K562 (cell line): ENCODE measurements at regions not wholly inside any gene's neighbourhood (a gene's known extent, or its start where the extent isn't known, plus 50 kb on each side); places are given as distances from the start of the nearest gene placed in this dataset.

Experiments used
- ATAC-seq: fragments of 200-7000 bp; cut with Tn5 transposase; 3 replicates; pipeline ENCODE4 v1.9.1; 2020; ENCODE audit warnings: moderate library complexity
- BruUV-seq: library from RNA; stranded (reverse); fragments of 400-500 nt; replicated peaks from 2 replicates; lab custom pipeline; 2021; lab: Mats Ljungman, UMichigan
- CTCF ChIA-PET: fragments of 300-600 bp; formaldehyde crosslinking; extraction: SDS; loops from one replicate; lab custom pipeline; 2021; ENCODE audit warnings: low intra/inter-chr PET ratio; lab: Yijun Ruan, JAX
- POLR2A ChIA-PET: fragments of 300-600, 350-650 bp; sonication (Branson Sonifier 250); formaldehyde crosslinking; extraction: SDS; loops from one replicate; lab custom pipeline; 2021; ENCODE audit warnings: antibody characterized with exemption, inconsistent platforms; lab: Yijun Ruan, JAX
- DNase-seq, 4 experiments: peaks; one replicate each; pipeline versions ENCODE4 v3.0.0 to v3.0.0-alpha.2; 2011 to 2018; ENCODE audit warnings: low spot score in 3 of 4, mixed read lengths in 3 of 4; ENCODE audit errors: extremely low read depth in 1 of 4
- FAIRE-seq: peaks from 2 replicates; lab custom pipeline; 2011; peaks lifted over from hg19 to GRCh38; lab: Jason Lieb, UNC
- H2AFZ ChIP-seq: 2 replicates; pipeline ENCODE4 v1.6.0; 2011; ENCODE audit warnings: low read depth, low read length, control low read depth, inconsistent platforms
- H3K27ac ChIP-seq: fragments of 200-600 bp; 3 replicates; pipeline ENCODE4 v1.8.0; 2011; ENCODE audit warnings: low read depth, mild to moderate bottlenecking, control low read depth, inconsistent platforms, low read length, moderate library complexity, mixed read lengths; ENCODE audit errors: extremely low read depth
- H3K27me3 ChIP-seq, 2 experiments: fragments of 300-600 bp in 1 of 2; 2 replicates in 1 of 2; 3 replicates in 1 of 2; pipeline versions ENCODE4 v1.6.0 to v1.8.0; 2011; ENCODE audit warnings: inconsistent platforms in 2 of 2, low read length in 2 of 2, mild to moderate bottlenecking in 1 of 2, mixed read lengths in 1 of 2, moderate library complexity in 1 of 2; ENCODE audit not compliant: control insufficient read depth in 2 of 2, insufficient read depth in 2 of 2
- H3K36me3 ChIP-seq: fragments of 300-600 bp; 3 replicates; pipeline ENCODE4 v1.8.0; 2011; ENCODE audit warnings: mild to moderate bottlenecking, low read length, inconsistent platforms; ENCODE audit not compliant: control insufficient read depth, insufficient read depth
- H3K4me1 ChIP-seq, 2 experiments: fragments of 200-600 bp in 1 of 2; replicated peaks in 1 of 2; 2 replicates in 1 of 2; 3 replicates in 1 of 2; pipeline versions ENCODE4 v1.5.1 to v1.8.0; 2011; ENCODE audit warnings: inconsistent platforms in 2 of 2, low read length in 2 of 2, mild to moderate bottlenecking in 1 of 2, mixed read lengths in 1 of 2, moderate library complexity in 1 of 2; ENCODE audit not compliant: control insufficient read depth in 2 of 2, insufficient read depth in 2 of 2
- H3K4me2 ChIP-seq: 2 replicates; pipeline ENCODE4 v1.6.1; 2011; ENCODE audit warnings: low read length, control low read depth, inconsistent platforms, mixed read lengths; ENCODE audit not compliant: insufficient read depth
- H3K4me3 ChIP-seq: fragments of 200-600 bp; sonication (generic), shearing (Covaris generic); 2 replicates; pipeline ENCODE4 v1.5.1; 2016; ENCODE audit warnings: control low read depth, inconsistent platforms
- H3K79me2 ChIP-seq: fragments of 200-600 bp; 3 replicates; pipeline ENCODE4 v1.8.0; 2011; ENCODE audit warnings: low read length, inconsistent platforms; ENCODE audit not compliant: control insufficient read depth, insufficient read depth
- H3K9ac ChIP-seq, 2 experiments: 2 replicates each; pipeline versions ENCODE4 v1.6.0 to v1.6.1; 2011; ENCODE audit warnings: low read depth in 2 of 2, low read length in 2 of 2, control low read depth in 1 of 2, inconsistent platforms in 1 of 2, mild to moderate bottlenecking in 1 of 2, mixed read lengths in 1 of 2; ENCODE audit not compliant: insufficient read depth in 1 of 2
- H3K9me1 ChIP-seq: one replicate; pipeline ENCODE4 v1.6.0; 2011; ENCODE audit warnings: inconsistent platforms, mild to moderate bottlenecking, low read length, moderate library complexity; ENCODE audit not compliant: control insufficient read depth, insufficient read depth
- H3K9me3 ChIP-seq: replicated peaks from 2 replicates; pipeline ENCODE4 v1.5.1; 2011; ENCODE audit warnings: low read depth, low read length, inconsistent platforms; ENCODE audit not compliant: control insufficient read depth, insufficient read depth
- H4K20me1 ChIP-seq: replicated peaks from 2 replicates; pipeline ENCODE4 v1.6.1; 2011; ENCODE audit warnings: low read length, inconsistent platforms, mixed read lengths; ENCODE audit not compliant: control insufficient read depth, insufficient read depth
- BCOR ChIP-seq: fragments of 450-650 bp; IDR thresholded peaks from 2 replicates; pipeline ENCODE4 v1.6.1; 2016
- CREM ChIP-seq: IDR thresholded peaks from 2 replicates; pipeline ENCODE4 v1.6.1; 2014; ENCODE audit warnings: antibody characterized with exemption, low read depth
- KDM1A ChIP-seq, 2 experiments: fragments of 450-650 bp; IDR thresholded peaks; 2 replicates each; pipeline ENCODE4 v1.6.1; 2016; ENCODE audit warnings: mild to moderate bottlenecking in 2 of 2
- NR1H2 ChIP-seq: sonication (generic); formaldehyde crosslinking; IDR thresholded peaks from 2 replicates; pipeline ENCODE4 v1.4.0; 2020; ENCODE audit warnings: mild to moderate bottlenecking, missing genetic modification reagents
- NR2C1 ChIP-seq, 2 experiments: fragments of 450-650 bp; IDR thresholded peaks; 2 replicates each; pipeline ENCODE4 v1.6.1; 2017; ENCODE audit warnings: mild to moderate bottlenecking in 2 of 2, antibody characterized with exemption in 1 of 2, inconsistent platforms in 1 of 2, missing compliant biosample characterization in 1 of 2, missing genetic modification characterization in 1 of 2
- PHTF2 ChIP-seq: fragments of 250-450 bp; sonication (Bioruptor Pico); IDR thresholded peaks from 2 replicates; pipeline ENCODE4 v1.5.0; 2021; ENCODE audit warnings: mild to moderate bottlenecking
- SETDB1 ChIP-seq: IDR thresholded peaks from one replicate; pipeline ENCODE4 v1.6.1; 2012; ENCODE audit warnings: low read length, control low read depth, inconsistent platforms
- TCF3 ChIP-seq: sonication (generic); formaldehyde crosslinking; IDR thresholded peaks from 2 replicates; pipeline ENCODE4 v1.4.0; 2020; ENCODE audit warnings: mild to moderate bottlenecking, missing genetic modification reagents
- TSC22D4 ChIP-seq: fragments of 450-650 bp; IDR thresholded peaks from 2 replicates; pipeline ENCODE4 v1.6.1; 2016; ENCODE audit warnings: missing genetic modification characterization, missing biosample characterization, control low read depth
- USF2 ChIP-seq: sonication (generic); formaldehyde crosslinking; IDR thresholded peaks from 2 replicates; pipeline ENCODE4 v1.5.0; 2020; ENCODE audit warnings: missing genetic modification reagents
- ZMIZ1 ChIP-seq, 2 experiments: fragments of 150-350 bp in 1 of 2; IDR thresholded peaks; 2 replicates each; pipeline ENCODE4 v1.6.1; 2012 to 2016; ENCODE audit warnings: low read depth in 2 of 2, low read length in 2 of 2, mild to moderate bottlenecking in 1 of 2, moderate library complexity in 1 of 2
- ZNF445 ChIP-seq: fragments of 250-450 bp; sonication (Bioruptor Pico); IDR thresholded peaks from 2 replicates; pipeline ENCODE4 v1.4.0; 2020; ENCODE audit warnings: low read depth, mild to moderate bottlenecking, moderate library complexity
- ZNF507 ChIP-seq: conservative IDR thresholded peaks from 2 replicates; pipeline ENCODE4 v1.6.1; 2017; ENCODE audit warnings: missing genetic modification characterization, missing compliant biosample characterization
- ZNF699 ChIP-seq: fragments of 250-450 bp; sonication (Bioruptor Pico); IDR thresholded peaks from 2 replicates; pipeline ENCODE4 v1.8.0; 2021; ENCODE audit warnings: mild to moderate bottlenecking, moderate library complexity; ENCODE audit not compliant: insufficient replicate concordance
- ZNF717 ChIP-seq: fragments of 250-450 bp; sonication (Bioruptor Pico); IDR thresholded peaks from 2 replicates; pipeline ENCODE4 v1.5.0; 2021
- ZNF75A ChIP-seq: fragments of 450-650 bp; formaldehyde crosslinking; IDR thresholded peaks from 2 replicates; pipeline ENCODE4 v1.4.0; 2020; ENCODE audit warnings: mild to moderate bottlenecking
- WGBS: fragments of 100-300 bp; shearing (Covaris generic); methylation state at CpG from one replicate; pipeline ENCODE4 v1.1.6; 2016; ENCODE audit warnings: low coverage, mixed read lengths; ENCODE audit not compliant: insufficient coverage; ENCODE audit errors: missing lambda C conversion rate; 5-methylcytosine and 5-hydroxymethylcytosine counted together
- in situ Hi-C: fragments of 300-500 bp; cut with MboI; formaldehyde crosslinking; loops from 4 replicates; pipeline ENCODE4 v1.15.0; 2018; ENCODE audit warnings: inconsistent platforms, mixed read lengths
- intact Hi-C: fragments of 100-400 bp; cut with micrococcal nuclease; formaldehyde crosslinking; loops from 2 replicates; pipeline ENCODE4 v1.14.2; 2022
- TF ChIP-seq, protein P1 (sequence below): fragments of 250-450 bp; sonication (Bioruptor Pico); IDR thresholded peaks from 2 replicates; pipeline ENCODE4 v1.8.0; 2022; ENCODE audit warnings: moderate library complexity, mild to moderate bottlenecking, inconsistent platforms

DNA sequence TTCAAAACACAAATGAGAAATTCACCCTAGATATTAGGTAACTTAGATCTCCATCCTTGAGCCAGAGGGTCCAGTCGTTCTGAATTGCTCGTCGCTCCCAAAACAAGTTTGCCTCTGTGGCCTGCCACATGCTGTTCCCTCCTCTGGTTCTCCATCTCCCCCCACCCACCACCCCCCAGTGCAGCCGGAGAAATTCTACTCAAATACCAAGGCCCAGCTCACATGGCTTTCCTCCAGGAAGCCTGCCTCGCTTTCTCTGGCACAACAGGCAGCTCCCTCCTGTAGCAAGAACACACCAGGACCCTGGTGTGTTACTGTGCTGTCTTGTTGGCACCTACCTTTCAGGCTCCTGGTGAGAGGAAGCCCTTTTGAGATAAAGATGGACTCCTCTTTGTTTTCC lies 52.7 kb upstream of the C10orf90 start:
- H3K9ac ChIP-seq = no peak overlapping the region
- no peak overlapping the region for H3K4me3 ChIP-seq
- H3K9me3 ChIP-seq = no peaks in the 10 kb centered on the region
- no peaks in the 10 kb centered on the region for H4K20me1 ChIP-seq
- no peaks in the 10 kb centered on the region for H3K79me2 ChIP-seq
- TF ChIP-seq PHTF2 (CRISPR knock-in tag) (no peak), NR2C1 (IDR thresholded peaks at IDR 0.05) (no peak), NR2C1 (tag; IDR thresholded peaks at IDR 0.05) (no peak), ZNF445 (no peak), SETDB1 (no peak), CREM (no peak), ZMIZ1 (IDR thresholded peaks at IDR 0.05; ENCODE audit: low read depth in 2 of 2, low read length in 2 of 2) (no peak), BCOR (no peak), TSC22D4 (no peak), TCF3 (CRISPR knock-in tag) (no peak), ZNF507 (tag) (no peak), ZNF75A (CRISPR knock-in tag) (no peak), KDM1A (IDR thresholded peaks at IDR 0.05) (no peak), ZNF699 (CRISPR knock-in tag) (no peak), NR1H2 (CRISPR knock-in tag) (no peak), ZNF717 (CRISPR knock-in tag) (no peak), USF2 (CRISPR knock-in tag) (no peak)
- TF ChIP-seq, protein P1, sequence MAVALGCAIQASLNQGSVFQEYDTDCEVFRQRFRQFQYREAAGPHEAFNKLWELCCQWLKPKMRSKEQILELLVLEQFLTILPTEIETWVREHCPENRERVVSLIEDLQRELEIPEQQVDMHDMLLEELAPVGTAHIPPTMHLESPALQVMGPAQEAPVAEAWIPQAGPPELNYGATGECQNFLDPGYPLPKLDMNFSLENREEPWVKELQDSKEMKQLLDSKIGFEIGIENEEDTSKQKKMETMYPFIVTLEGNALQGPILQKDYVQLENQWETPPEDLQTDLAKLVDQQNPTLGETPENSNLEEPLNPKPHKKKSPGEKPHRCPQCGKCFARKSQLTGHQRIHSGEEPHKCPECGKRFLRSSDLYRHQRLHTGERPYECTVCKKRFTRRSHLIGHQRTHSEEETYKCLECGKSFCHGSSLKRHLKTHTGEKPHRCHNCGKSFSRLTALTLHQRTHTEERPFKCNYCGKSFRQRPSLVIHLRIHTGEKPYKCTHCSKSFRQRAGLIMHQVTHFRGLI (CRISPR knock-in tag) = no peak
- FAIRE-seq = no peak
- no peak overlapping the region for H3K4me2 ChIP-seq
- POLR2A ChIA-PET = no interaction called here
- WGBS = 0% methylated on average over 4 of the region's 5 CpGs
- H3K27ac ChIP-seq = no peak overlapping the region
- H2AFZ ChIP-seq = no peak overlapping the region
- no peaks in the 10 kb centered on the region for H3K9me1 ChIP-seq
- DNase-seq = no peak
- no peak for ATAC-seq
- in situ Hi-C loops (no loop called here), intact Hi-C loops (no loop called here)
- BruUV-seq = no TSS peak
- no peaks in the 10 kb centered on the region for H3K36me3 ChIP-seq
- CTCF ChIA-PET = interaction anchor here (0.6 kb wide), 1 partner anchor 26 kb away, joined by 3 read pairs; no protein-coding TSS in a partner anchor
- no peaks in the 10 kb centered on the region for H3K4me1 ChIP-seq
- H3K27me3 ChIP-seq = no peaks in the 10 kb centered on the region
